ENCODE measurements at regions not wholly inside any gene's neighbourhood (a gene's known extent, or its start where the extent isn't known, plus 50 kb on each side); places are given as distances from the start of the nearest gene placed in this dataset.

DNA sequence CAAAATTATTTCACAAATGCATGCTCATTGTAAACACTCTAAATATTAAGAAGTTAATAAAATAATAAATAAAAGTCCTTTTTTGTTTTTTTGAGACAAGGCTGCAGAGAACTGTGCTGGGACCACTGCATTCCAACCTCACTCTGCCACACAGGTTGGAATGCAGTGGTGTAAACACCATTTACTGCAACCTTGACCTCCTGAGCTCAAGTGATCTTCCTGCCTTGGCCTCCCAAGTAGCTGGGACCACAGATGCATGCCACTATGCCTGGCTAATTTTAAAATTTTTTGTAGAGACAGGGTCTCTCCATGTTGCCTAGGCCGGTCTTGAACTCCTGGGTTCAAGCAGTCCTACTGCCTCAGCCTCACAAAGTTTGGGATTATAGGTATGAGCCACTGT is 578.4 kb downstream of the ZIC1 start:
- BruUV-seq (replicated peaks), result no TSS peak
- DNase-seq (ENCODE audit: low read depth, low spot score), result no peak
- H3K9me3 ChIP-seq (ENCODE audit: control insufficient read depth, insufficient read depth, low read depth, low read length), result no peaks in the 10 kb centered on the region; the same call in 1 of the 2 replicates
- POLR2A ChIA-PET, result no interaction called here
- intact Hi-C loops (cut with micrococcal nuclease; ENCODE audit: unreplicated experiment), result no loop called here
- TF ChIP-seq REST (IDR thresholded peaks at IDR 0.05; ENCODE audit: insufficient read depth in 1 of 2, low read depth in 2 of 2, low read length in 1 of 2) (no peak), SIN3A (IDR thresholded peaks at IDR 0.05; ENCODE audit: borderline replicate concordance, insufficient read depth, low read depth, low read length) (no peak), POLR2AphosphoS5 (IDR thresholded peaks at IDR 0.05; ENCODE audit: low read depth, low read length) (no peak), TCF7L2 (IDR thresholded peaks at IDR 0.05; ENCODE audit: low read depth, low read length) (no peak)
- TF ChIP-seq, protein P1, sequence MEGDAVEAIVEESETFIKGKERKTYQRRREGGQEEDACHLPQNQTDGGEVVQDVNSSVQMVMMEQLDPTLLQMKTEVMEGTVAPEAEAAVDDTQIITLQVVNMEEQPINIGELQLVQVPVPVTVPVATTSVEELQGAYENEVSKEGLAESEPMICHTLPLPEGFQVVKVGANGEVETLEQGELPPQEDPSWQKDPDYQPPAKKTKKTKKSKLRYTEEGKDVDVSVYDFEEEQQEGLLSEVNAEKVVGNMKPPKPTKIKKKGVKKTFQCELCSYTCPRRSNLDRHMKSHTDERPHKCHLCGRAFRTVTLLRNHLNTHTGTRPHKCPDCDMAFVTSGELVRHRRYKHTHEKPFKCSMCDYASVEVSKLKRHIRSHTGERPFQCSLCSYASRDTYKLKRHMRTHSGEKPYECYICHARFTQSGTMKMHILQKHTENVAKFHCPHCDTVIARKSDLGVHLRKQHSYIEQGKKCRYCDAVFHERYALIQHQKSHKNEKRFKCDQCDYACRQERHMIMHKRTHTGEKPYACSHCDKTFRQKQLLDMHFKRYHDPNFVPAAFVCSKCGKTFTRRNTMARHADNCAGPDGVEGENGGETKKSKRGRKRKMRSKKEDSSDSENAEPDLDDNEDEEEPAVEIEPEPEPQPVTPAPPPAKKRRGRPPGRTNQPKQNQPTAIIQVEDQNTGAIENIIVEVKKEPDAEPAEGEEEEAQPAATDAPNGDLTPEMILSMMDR (IDR thresholded peaks at IDR 0.05), result no peak
- H3K4me3 ChIP-seq (ENCODE audit: low read depth in 2 of 2, low read length in 2 of 2), result no peak overlapping the region
- H3K27me3 ChIP-seq (ENCODE audit: control insufficient read depth, insufficient read depth, low read length), result no peaks in the 10 kb centered on the region
- no peaks in the 10 kb centered on the region for H3K36me3 ChIP-seq (ENCODE audit: control insufficient read depth, insufficient read depth, low read length)
- no peaks in the 10 kb centered on the region for H3K4me1 ChIP-seq (ENCODE audit: control insufficient read depth, insufficient read depth, low read length)
- ATAC-seq, result no peak
- CTCF ChIA-PET, result no interaction called here
- no peak overlapping the region for H3K27ac ChIP-seq (ENCODE audit: low read length)
- in situ Hi-C loops (cut with HindIII; ENCODE audit: low pct_unique_long_range_greater_than_20kb, low sequenced_read_pairs), result no loop called here

DNA sequence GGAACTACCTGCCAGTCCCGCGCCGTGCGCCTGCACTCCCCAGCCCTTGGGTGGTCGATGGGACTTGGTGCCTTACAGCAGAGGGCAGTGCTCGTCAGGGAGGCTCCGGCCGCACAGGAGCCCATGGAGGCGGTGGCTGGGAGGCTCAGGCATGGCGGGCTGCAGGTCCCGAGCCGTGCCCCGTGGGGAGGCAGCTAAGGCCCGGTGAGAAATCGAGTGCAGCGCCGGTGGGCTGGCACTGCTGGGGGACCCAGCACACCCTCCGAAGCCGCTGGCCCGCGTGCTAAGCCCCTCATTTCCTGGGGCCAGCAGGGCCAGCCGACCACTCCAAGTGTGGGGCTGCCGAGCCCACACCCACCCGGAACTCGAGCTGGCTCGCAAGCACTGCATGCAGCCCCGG is 580.2 kb downstream of the ZIC1 start:
- BruUV-seq (replicated peaks), result no TSS peak
- Histone ChIP-seq H3K4me3 (ENCODE audit: low read depth in 2 of 2, low read length in 2 of 2) (no peak overlapping the region), H3K36me3 (ENCODE audit: control insufficient read depth, insufficient read depth, low read length) (no peaks in the 10 kb centered on the region), H3K27me3 (ENCODE audit: control insufficient read depth, insufficient read depth, low read length) (no peaks in the 10 kb centered on the region), H3K4me1 (ENCODE audit: control insufficient read depth, insufficient read depth, low read length) (no peaks in the 10 kb centered on the region), H3K27ac (ENCODE audit: low read length) (no peak overlapping the region), H3K9me3 (ENCODE audit: control insufficient read depth, insufficient read depth, low read depth, low read length) (no peaks in the 10 kb centered on the region; the same call in 1 of the 2 replicates)
- ChIA-PET CTCF (no interaction called here), POLR2A (no interaction called here)
- intact Hi-C loops (cut with micrococcal nuclease; ENCODE audit: unreplicated experiment) (no loop called here), in situ Hi-C loops (cut with HindIII; ENCODE audit: low pct_unique_long_range_greater_than_20kb, low sequenced_read_pairs) (no loop called here)
- DNase-seq (ENCODE audit: low read depth, low spot score), result no peak
- TF ChIP-seq REST (IDR thresholded peaks at IDR 0.05; ENCODE audit: insufficient read depth in 1 of 2, low read depth in 2 of 2, low read length in 1 of 2) (no peak), POLR2AphosphoS5 (IDR thresholded peaks at IDR 0.05; ENCODE audit: low read depth, low read length) (no peak), SIN3A (IDR thresholded peaks at IDR 0.05; ENCODE audit: borderline replicate concordance, insufficient read depth, low read depth, low read length) (no peak), TCF7L2 (IDR thresholded peaks at IDR 0.05; ENCODE audit: low read depth, low read length) (no peak)
- TF ChIP-seq, protein P1 (IDR thresholded peaks at IDR 0.05), result no peak
- no peak for ATAC-seq

Measured in Panc1 (cell line).